ENCODE measurements at regions not wholly inside any gene's neighbourhood (a gene's known extent, or its start where the extent isn't known, plus 50 kb on each side); places are given as distances from the start of the nearest gene placed in this dataset.

DNA sequence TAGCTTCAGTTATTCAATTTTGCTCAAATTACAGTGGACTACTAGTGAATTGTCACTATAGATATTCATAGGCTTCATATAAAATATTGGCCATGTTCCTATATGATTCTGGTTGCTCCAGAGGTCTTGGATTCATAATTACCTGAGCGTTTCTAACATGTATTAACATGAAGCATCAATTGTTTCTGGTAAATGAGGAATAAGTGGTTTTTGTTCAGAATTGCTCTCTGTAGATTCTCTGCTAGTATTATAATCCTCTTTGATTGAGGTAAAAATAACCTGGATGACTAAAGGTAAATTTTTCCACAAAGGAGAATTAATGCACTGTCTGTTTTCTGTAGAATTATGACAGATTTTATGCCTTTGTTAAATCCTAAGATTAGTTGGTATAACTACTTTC lies 258.1 kb upstream of the CNTN6 start:
- ATAC-seq (ENCODE audit: low read depth in 2 of 2) (no peak), DNase-seq (no peak)
- Mint-ChIP-seq H3K36me3 (no peaks in the 10 kb centered on the region), H3K9me3 (peaks cover 6 to 22% (median 11%) of the 10 kb centered on the region in 7 donors), H3K27me3 (no peaks in the 10 kb centered on the region), H3K27ac (no peak overlapping the region), H3K4me1 (no peaks in the 10 kb centered on the region), H3K4me3 (no peak overlapping the region)

DNA sequence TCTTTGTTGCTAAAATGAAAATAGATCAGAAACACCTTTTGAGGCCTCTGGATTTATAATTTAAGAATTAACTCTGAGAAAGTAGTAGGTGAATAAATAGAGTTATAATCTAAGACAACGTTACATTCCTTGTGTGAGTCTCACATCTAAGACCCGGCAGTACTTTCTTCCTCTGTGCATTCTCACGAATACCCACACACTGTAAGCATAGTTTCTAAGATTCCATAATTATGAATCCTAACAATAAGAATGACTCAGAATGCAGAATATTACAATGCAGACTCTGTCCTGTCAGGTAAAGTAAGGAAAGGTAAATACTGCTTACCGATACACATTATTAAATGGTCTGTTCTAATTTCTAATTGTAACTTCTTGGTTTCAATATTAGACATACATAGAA lies 257.7 kb upstream of the CNTN6 start:
- no peak overlapping the region for H3K4me3 Mint-ChIP-seq
- no peaks in the 10 kb centered on the region for H3K27me3 Mint-ChIP-seq
- no peaks in the 10 kb centered on the region for H3K36me3 Mint-ChIP-seq
- DNase-seq (no peak), ATAC-seq (ENCODE audit: low read depth in 2 of 2) (no peak)
- peaks cover 6 to 22% (median 10%) of the 10 kb centered on the region in 7 donors for H3K9me3 Mint-ChIP-seq
- H3K4me1 Mint-ChIP-seq = no peaks in the 10 kb centered on the region
- no peak overlapping the region for H3K27ac Mint-ChIP-seq

DNA sequence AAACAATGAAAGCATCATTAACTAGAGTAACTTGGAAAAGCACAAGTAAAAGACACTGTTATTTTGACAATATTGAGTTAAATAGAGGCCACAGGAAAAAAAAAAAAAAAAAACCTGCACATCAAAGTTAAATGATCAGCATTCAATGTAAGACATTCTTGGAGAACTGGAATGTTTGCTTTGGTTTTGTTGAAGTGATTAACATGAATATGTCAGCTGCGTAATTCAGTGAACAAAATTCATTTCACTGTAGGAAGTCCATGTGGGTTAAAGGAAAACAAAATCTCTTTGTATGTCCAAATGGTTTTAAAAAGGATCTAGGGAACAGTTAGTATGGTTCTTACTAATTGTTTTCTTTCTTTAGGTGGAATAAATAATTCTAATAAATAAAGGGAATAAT lies 252.8 kb upstream of the CNTN6 start:
- no peak overlapping the region for H3K4me3 Mint-ChIP-seq

DNA sequence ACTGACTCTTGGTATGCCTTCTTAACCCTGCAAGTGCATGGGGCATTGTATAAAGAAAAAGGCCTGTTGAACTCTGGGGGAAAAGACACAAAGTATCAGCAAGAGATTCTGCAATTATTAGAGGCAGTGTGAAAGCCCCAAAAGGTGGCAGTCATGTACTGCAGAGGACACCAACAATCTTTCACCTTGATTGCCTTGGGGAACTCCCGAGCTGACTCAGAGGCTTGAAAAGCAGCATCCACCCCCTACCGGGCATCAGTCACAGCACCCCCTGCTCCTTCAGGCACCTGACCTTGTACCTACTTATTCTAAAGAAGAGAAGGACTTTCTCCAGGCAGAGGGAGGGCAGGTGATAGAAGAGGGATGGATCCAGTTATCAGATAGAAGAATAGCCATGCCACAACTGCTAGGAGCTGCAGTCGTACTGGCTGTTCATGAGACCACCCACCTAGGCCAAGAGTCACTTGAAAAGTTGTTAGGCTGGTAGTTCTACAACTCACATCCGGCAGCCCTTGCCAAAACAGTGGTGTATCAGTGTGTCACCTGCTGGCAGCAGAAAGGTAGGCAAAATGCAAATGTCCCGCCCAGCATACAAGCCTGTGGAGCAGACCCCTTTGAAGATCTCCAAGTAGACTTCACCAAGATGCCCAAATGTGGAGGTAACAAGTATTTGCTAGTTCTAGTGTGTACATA lies 241.6 kb upstream of the CNTN6 start:
- H3K4me1 Mint-ChIP-seq = no peaks in the 10 kb centered on the region
- H3K9me3 Mint-ChIP-seq = peaks cover 0 to 27% (median 4%) of the 10 kb centered on the region in 7 donors
- DNase-seq (no peak), ATAC-seq (ENCODE audit: low read depth in 2 of 2) (no peak)
- no peaks in the 10 kb centered on the region for H3K27me3 Mint-ChIP-seq
- no peak overlapping the region for H3K27ac Mint-ChIP-seq
- no peaks in the 10 kb centered on the region for H3K36me3 Mint-ChIP-seq
- no peak overlapping the region for H3K4me3 Mint-ChIP-seq

More for the DNA sequence above, 252.8 kb upstream of the CNTN6 start:
- ATAC-seq (ENCODE audit: low read depth in 2 of 2) (no peak), DNase-seq (no peak)
- no peaks in the 10 kb centered on the region for H3K27me3 Mint-ChIP-seq
- H3K9me3 Mint-ChIP-seq = peaks cover 0 to 14% (median 0%) of the 10 kb centered on the region in 7 donors
- H3K4me1 Mint-ChIP-seq = no peaks in the 10 kb centered on the region
- H3K27ac Mint-ChIP-seq = no peak overlapping the region
- H3K36me3 Mint-ChIP-seq = no peaks in the 10 kb centered on the region

DNA sequence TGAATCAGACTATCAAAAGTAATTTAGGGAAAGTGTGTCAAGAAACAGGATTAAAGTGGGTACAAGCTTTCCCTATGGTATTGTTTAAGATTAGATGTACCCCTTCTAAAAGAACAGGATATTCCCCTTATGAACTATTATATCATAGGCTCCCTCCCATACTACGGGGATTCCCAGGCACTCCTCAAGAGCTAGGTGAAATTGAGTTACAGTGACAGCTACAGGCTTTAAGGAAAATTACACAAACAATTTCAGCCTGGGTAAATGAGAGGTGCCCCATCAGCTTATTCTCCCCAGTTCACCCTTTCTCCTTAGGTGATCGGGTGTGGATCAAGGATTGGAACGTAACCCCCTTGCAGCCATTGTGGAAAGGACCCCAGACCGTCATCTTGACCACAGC lies 240.8 kb upstream of the CNTN6 start:
- H3K9me3 Mint-ChIP-seq = peaks cover 0 to 21% (median 5%) of the 10 kb centered on the region in 7 donors
- ATAC-seq (ENCODE audit: low read depth in 2 of 2) = no peak
- DNase-seq = no peak
- H3K27ac Mint-ChIP-seq = no peak overlapping the region
- no peaks in the 10 kb centered on the region for H3K36me3 Mint-ChIP-seq
- H3K4me3 Mint-ChIP-seq = no peak overlapping the region
- no peaks in the 10 kb centered on the region for H3K27me3 Mint-ChIP-seq
- H3K4me1 Mint-ChIP-seq = no peaks in the 10 kb centered on the region

DNA sequence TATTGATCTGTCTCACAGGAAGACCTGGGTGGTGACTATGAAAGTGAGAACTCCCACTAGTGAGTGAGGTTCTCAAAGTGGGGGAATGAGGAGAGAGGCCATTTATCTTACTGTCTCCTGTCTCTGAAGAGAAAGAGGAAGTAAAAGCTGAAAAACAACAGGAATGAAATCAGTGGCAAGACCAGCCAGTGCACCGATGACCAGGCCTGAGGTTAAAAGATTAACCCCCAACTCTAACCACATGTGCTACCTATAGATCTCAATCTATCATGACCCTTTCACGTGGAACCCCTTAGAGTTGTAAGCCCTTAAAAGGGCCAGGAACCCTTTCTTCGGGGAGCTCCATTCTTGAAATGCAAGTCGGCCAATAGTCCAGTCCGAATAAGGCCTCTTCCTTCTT lies 239.3 kb upstream of the CNTN6 start:
- H3K4me3 Mint-ChIP-seq = no peak overlapping the region
- DNase-seq = no peak
- no peaks in the 10 kb centered on the region for H3K36me3 Mint-ChIP-seq
- H3K27me3 Mint-ChIP-seq = no peaks in the 10 kb centered on the region
- no peak overlapping the region for H3K27ac Mint-ChIP-seq
- peaks cover 0 to 15% (median 4%) of the 10 kb centered on the region in 7 donors for H3K9me3 Mint-ChIP-seq
- ATAC-seq (ENCODE audit: low read depth in 2 of 2) = no peak
- no peaks in the 10 kb centered on the region for H3K4me1 Mint-ChIP-seq

DNA sequence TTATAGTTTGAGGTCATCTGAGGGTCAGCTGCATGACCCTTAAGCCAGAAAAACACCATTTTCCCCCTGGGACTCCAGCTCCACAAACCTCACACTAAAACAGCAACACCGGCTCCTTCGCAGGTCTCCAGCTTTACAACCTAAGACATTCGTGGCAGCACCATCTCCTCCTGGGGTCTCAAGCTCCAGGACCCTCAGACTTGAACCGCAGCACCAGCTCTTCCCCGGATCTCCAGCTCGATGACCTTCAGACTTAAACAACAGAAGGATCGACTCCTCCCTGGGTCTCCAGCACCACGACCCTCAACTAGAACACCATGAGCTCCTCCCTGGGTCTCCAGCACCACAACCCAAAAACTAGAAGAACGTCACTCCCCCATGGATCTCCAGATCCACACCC lies 233.7 kb upstream of the CNTN6 start:
- Mint-ChIP-seq H3K27me3 (no peaks in the 10 kb centered on the region), H3K4me3 (no peak overlapping the region)
- ATAC-seq (ENCODE audit: low read depth in 2 of 2) = no peak

DNA sequence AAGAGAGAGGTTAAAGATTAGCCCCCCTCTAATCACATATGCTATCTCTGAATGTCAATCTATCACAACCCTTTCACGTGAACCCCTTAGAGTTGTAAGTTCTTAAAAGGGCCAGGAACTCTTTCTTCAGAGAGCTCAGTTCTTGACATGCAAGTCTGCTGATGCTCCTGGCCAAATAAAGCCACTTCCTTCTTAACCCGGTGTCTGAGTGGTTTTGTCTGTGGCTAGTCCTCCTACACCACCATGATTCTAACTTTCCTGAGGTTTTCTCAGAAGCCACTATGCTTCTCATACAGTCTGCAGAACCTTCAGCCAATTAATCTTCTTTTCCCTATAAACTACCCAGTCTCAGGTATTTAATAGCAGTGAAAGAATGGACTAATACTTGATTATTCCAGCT lies 231.1 kb upstream of the CNTN6 start:
- H3K4me3 Mint-ChIP-seq = no peak overlapping the region
- no peak for DNase-seq
- no peak for ATAC-seq (ENCODE audit: low read depth in 2 of 2)
- no peaks in the 10 kb centered on the region for H3K4me1 Mint-ChIP-seq
- no peaks in the 10 kb centered on the region for H3K36me3 Mint-ChIP-seq
- H3K9me3 Mint-ChIP-seq = peaks cover 0 to 4% (median 0%) of the 10 kb centered on the region in 7 donors
- H3K27ac Mint-ChIP-seq = no peak overlapping the region
- H3K27me3 Mint-ChIP-seq = no peaks in the 10 kb centered on the region

More for the DNA sequence above, 233.7 kb upstream of the CNTN6 start:
- no peak for DNase-seq
- Mint-ChIP-seq H3K9me3 (peaks cover 0 to 7% (median 2%) of the 10 kb centered on the region in 7 donors), H3K27ac (no peak overlapping the region), H3K36me3 (no peaks in the 10 kb centered on the region), H3K4me1 (no peaks in the 10 kb centered on the region)

DNA sequence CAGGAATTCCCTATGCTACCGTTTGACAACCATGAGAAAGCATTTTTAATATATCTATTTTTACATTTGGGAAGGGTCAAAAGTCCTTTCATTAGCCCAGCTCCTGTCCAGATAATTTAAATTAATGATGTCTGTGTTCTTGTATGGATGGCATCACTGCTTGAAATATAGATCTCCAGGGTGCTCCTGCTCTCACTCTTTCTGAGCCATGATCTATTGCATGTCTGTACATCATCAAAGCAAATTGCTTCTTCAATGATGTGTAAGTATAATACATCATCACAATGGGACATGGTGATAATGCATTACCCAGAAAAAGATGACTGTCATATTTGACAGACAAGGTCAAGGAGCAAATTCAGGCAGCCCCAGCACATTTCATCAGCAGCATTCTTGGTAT lies 223.6 kb upstream of the CNTN6 start:
- H3K4me3 Mint-ChIP-seq = no peak overlapping the region
- H3K36me3 Mint-ChIP-seq = no peaks in the 10 kb centered on the region
- no peaks in the 10 kb centered on the region for H3K27me3 Mint-ChIP-seq
- ATAC-seq (ENCODE audit: low read depth in 2 of 2) (no peak), DNase-seq (no peak)
- H3K9me3 Mint-ChIP-seq = peaks cover 0 to 3% (median 0%) of the 10 kb centered on the region in 7 donors
- H3K27ac Mint-ChIP-seq = no peak overlapping the region
- no peaks in the 10 kb centered on the region for H3K4me1 Mint-ChIP-seq

DNA sequence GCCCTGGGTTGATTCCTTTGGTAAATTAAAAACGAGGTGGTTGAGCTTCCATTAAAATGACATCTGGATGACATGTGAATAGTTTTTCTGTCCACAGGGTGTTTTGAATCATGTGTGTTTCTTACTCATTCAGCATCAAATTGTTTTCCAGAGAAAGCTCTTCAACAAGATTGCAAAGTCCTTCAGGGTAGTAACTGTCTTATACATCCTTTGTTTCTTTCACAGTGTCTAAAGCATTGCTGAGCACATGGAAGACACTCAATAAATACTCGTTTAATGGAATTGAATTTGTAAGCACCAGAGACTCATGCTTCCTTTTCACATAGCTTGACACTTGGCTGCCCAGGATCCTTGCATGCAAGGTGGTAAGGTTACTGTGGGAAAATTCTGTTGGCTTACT lies 223.1 kb upstream of the CNTN6 start:
- H3K9me3 Mint-ChIP-seq = peaks cover 0 to 3% (median 0%) of the 10 kb centered on the region in 7 donors
- H3K27ac Mint-ChIP-seq = no peak overlapping the region
- no peaks in the 10 kb centered on the region for H3K27me3 Mint-ChIP-seq
- ATAC-seq (ENCODE audit: low read depth in 2 of 2) (no peak), DNase-seq (no peak)
- H3K4me3 Mint-ChIP-seq = no peak overlapping the region
- H3K4me1 Mint-ChIP-seq = no peaks in the 10 kb centered on the region
- no peaks in the 10 kb centered on the region for H3K36me3 Mint-ChIP-seq

DNA sequence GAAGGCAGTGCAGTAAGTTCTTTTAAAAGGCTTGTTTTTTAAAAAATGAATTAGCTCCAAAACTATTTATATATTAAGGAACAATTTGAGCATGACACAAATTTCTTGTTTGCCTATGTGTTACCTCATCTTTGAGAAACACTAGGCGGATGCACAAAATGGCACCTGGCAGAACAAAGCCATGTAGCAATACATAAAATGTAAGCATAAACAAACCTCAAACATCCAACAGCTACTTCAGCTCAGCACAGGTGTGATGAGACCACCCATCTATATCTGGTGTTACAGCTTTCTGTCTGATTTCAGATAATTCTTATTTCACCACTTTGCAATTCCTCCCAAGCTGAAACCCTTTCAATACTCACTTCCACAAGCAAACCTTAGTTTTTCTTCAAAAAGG lies 221.2 kb upstream of the CNTN6 start:
- no peaks in the 10 kb centered on the region for H3K4me1 Mint-ChIP-seq
- H3K36me3 Mint-ChIP-seq = no peaks in the 10 kb centered on the region
- H3K4me3 Mint-ChIP-seq = no peak overlapping the region
- no peaks in the 10 kb centered on the region for H3K27me3 Mint-ChIP-seq
- no peak for ATAC-seq (ENCODE audit: low read depth in 2 of 2)
- no peak for DNase-seq
- H3K27ac Mint-ChIP-seq = no peak overlapping the region
- H3K9me3 Mint-ChIP-seq = peaks cover 0 to 3% (median 0%) of the 10 kb centered on the region in 7 donors

DNA sequence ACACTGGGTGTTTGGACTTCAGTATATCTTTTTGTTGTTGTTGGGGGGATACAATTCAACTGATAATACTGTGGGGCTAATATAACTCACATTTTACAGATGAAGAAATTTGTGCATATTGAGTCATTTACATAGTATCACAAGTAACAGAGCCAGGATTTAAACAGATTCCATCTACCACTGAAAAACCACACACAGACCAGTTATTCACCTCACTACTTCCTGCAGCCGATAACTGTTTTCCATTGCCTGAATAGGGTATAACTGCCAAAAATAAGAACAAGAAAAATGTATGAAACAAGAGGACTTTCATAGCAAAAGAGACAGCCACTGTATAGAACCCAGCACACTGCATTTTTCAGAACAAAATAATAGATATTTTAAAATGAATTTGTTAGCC lies 215.8 kb upstream of the CNTN6 start:
- no peaks in the 10 kb centered on the region for H3K36me3 Mint-ChIP-seq
- no peaks in the 10 kb centered on the region for H3K4me1 Mint-ChIP-seq
- peaks cover 0 to 3% (median 0%) of the 10 kb centered on the region in 7 donors for H3K9me3 Mint-ChIP-seq
- H3K4me3 Mint-ChIP-seq = no peak overlapping the region
- H3K27me3 Mint-ChIP-seq = no peaks in the 10 kb centered on the region
- no peak overlapping the region for H3K27ac Mint-ChIP-seq
- DNase-seq (no peak), ATAC-seq (ENCODE audit: low read depth in 2 of 2) (no peak)

DNA sequence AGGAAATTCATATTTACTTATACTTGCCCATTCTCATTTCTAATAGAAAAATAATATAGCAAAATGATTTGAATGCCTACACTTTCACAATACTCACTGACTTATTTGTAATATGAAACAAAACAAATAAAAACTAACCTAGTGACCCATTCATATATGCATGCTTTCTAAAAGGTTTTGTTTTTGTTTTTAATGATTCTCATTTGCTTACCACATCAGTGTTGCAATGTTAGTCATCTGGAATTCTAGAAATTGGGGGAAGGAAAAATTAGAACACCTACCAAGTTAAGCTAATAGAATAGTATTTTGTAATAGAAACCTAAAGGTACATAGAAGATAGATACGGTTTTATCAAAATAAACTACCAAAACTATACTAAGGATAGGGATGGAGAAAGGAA lies 214.1 kb upstream of the CNTN6 start:
- Mint-ChIP-seq H3K27me3 (no peaks in the 10 kb centered on the region), H3K9me3 (peaks cover 0 to 2% (median 0%) of the 10 kb centered on the region in 7 donors), H3K4me3 (no peak overlapping the region), H3K36me3 (no peaks in the 10 kb centered on the region), H3K4me1 (no peaks in the 10 kb centered on the region), H3K27ac (no peak overlapping the region)
- DNase-seq (no peak), ATAC-seq (ENCODE audit: low read depth in 2 of 2) (no peak)

DNA sequence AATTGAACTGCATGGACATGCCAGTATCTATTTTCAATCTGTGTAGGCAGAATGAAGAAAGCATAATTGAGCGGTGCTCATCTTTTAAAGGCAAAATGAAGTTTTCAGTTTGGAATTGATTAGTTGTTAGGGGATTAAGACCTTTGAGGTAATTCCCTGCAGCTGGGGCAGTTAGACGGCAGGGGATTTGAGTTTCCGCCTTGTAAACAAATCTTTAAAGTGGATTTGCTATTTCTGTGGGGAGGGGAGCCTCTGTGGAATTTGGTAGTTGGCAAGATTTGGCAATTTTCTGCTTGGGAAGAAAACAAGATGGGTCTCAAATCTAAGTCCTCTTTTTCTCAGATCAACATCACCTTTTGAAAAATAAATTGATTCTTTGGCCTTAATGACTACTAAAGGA lies 212.5 kb upstream of the CNTN6 start:
- H3K36me3 Mint-ChIP-seq = no peaks in the 10 kb centered on the region
- peaks cover 0 to 4% (median 2%) of the 10 kb centered on the region in 7 donors for H3K9me3 Mint-ChIP-seq
- ATAC-seq (ENCODE audit: low read depth in 2 of 2) (no peak), DNase-seq (no peak)
- no peak overlapping the region for H3K27ac Mint-ChIP-seq
- H3K27me3 Mint-ChIP-seq = no peaks in the 10 kb centered on the region
- no peaks in the 10 kb centered on the region for H3K4me1 Mint-ChIP-seq
- H3K4me3 Mint-ChIP-seq = no peak overlapping the region

DNA sequence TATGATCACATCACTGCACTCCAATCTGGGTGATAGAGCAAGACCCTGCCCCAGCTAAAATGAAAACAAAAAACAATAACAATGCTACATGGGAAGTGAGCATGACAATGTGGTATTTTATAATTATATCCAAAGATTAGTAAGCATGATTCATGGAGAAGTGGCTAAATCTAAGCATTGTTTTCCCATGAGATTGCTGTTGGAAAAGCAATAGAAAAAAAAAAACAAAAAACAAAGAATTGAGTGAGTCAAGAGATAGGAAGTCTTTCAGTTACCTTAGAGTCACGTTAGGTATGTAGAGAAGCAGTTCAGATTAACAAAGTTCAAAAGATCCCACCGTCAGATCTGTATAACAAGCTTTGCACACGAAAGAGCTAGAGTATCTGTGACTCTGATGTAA lies 210.3 kb upstream of the CNTN6 start:
- ATAC-seq (ENCODE audit: low read depth in 2 of 2) = no peak
- H3K9me3 Mint-ChIP-seq = peaks cover 0 to 9% (median 2%) of the 10 kb centered on the region in 7 donors

More for the DNA sequence above, 210.3 kb upstream of the CNTN6 start:
- no peaks in the 10 kb centered on the region for H3K36me3 Mint-ChIP-seq
- H3K27ac Mint-ChIP-seq = no peak overlapping the region
- H3K4me1 Mint-ChIP-seq = no peaks in the 10 kb centered on the region
- no peak for DNase-seq
- no peak overlapping the region for H3K4me3 Mint-ChIP-seq
- H3K27me3 Mint-ChIP-seq = no peaks in the 10 kb centered on the region

Measured in naive B cell (primary cell).